Spleen (tissue), 11 donors: ENCODE measurements at regions not wholly inside any gene's neighbourhood (a gene's known extent, or its start where the extent isn't known, plus 50 kb on each side); places are given as distances from the start of the nearest gene placed in this dataset.

Experiments used
- DNase-seq: peaks from one replicate; pipeline ENCODE4 v3.0.0-alpha.2; 2020
- H3K27ac ChIP-seq, 8 donors: fragments of 200-600 bp; sonication (generic) in 7 of 8; 1 replicate in 4 of 8; 2 replicates in 4 of 8; pipeline versions ENCODE4 v1.5.0 to v1.8.0; 2016 to 2021; ENCODE audit warnings: inconsistent platforms in 4 of 8, mild to moderate bottlenecking in 4 of 8, moderate library complexity in 1 of 8
- H3K27me3 ChIP-seq, 7 donors: fragments of 200-600 bp; sonication (generic) in 6 of 7; replicated peaks in 1 of 7; 1 replicate in 4 of 7; 2 replicates in 3 of 7; pipeline versions ENCODE4 v1.5.0 to v1.8.0; 2016 to 2021; ENCODE audit warnings: inconsistent platforms in 3 of 7, mild to moderate bottlenecking in 1 of 7
- H3K36me3 ChIP-seq, 6 donors: fragments of 200-600 bp; sonication (generic) in 5 of 6; 1 replicate in 4 of 6; 2 replicates in 2 of 6; pipeline versions ENCODE4 v1.5.0 to v1.8.0; 2016 to 2021; ENCODE audit warnings: inconsistent platforms in 2 of 6
- H3K4me1 ChIP-seq, 6 donors: fragments of 200-600 bp; sonication (generic) in 5 of 6; 1 replicate in 3 of 6; 2 replicates in 3 of 6; pipeline versions ENCODE4 v1.5.0 to v1.8.0; 2016 to 2021; ENCODE audit warnings: inconsistent platforms in 3 of 6
- H3K4me3 ChIP-seq, 8 donors: fragments of 200-600 bp; sonication (generic) in 7 of 8; 1 replicate in 4 of 8; 2 replicates in 4 of 8; pipeline versions ENCODE4 v1.5.0 to v1.8.0; 2016 to 2021; ENCODE audit warnings: inconsistent platforms in 4 of 8, mild to moderate bottlenecking in 4 of 8, moderate library complexity in 2 of 8
- H3K9me3 ChIP-seq, 8 donors: fragments of 200-600 bp; sonication (generic) in 7 of 8; 1 replicate in 4 of 8; 2 replicates in 4 of 8; pipeline versions ENCODE4 v1.5.0 to v1.8.0; 2016 to 2021; ENCODE audit warnings: inconsistent platforms in 4 of 8
- POLR2A ChIP-seq, 3 donors: fragments of 450-650 bp; IDR thresholded peaks; one replicate each; pipeline ENCODE4 v1.5.1; 2017; ENCODE audit warnings: antibody characterized with exemption in 3 of 3, mild to moderate bottlenecking in 1 of 3
- POLR2AphosphoS5 ChIP-seq, 3 donors: sonication (generic); formaldehyde crosslinking; IDR thresholded peaks; one replicate each; pipeline ENCODE4 v1.5.1; 2017; ENCODE audit warnings: antibody characterized with exemption in 3 of 3
- WGBS, 5 donors: extraction: QIAGEN DNeasy Blood & Tissue Kit in 3 of 5; methylation state at CpG; one replicate each; pipeline versions ENCODE4 v1.1.5 to v1.1.7; 2013 to 2018; 5-methylcytosine and 5-hydroxymethylcytosine counted together
- intact Hi-C: fragments of 100-400 bp; cut with DNase I; formaldehyde crosslinking; loops from one replicate; pipeline ENCODE4 v1.15.0; 2023; ENCODE audit warnings: low total_unique reads
- TF ChIP-seq, protein P1 (sequence below), 11 experiments: fragments of 200-600 bp in 7 of 11; fragments of 450-650 bp in 4 of 11; sonication (generic) in 4 of 11; IDR thresholded peaks in 8 of 11; conservative IDR thresholded peaks in 3 of 11; 1 replicate in 7 of 11; 2 replicates in 4 of 11; pipeline versions ENCODE4 v1.4.0 to v1.8.0; 2016 to 2021; ENCODE audit warnings: antibody characterized with exemption in 11 of 11, inconsistent platforms in 4 of 11, mild to moderate bottlenecking in 1 of 11
- donor health status: healthy with polysubstance abuse.
- donor health status: DM: no; HTN: no; CAD: no; lungs with moderate emphysema.
- donor health status: DM: no; HTN: no; CAD: no.
- donor health status: Bipolar disorder and iron deficiency.
- donor health status: healthy.
- donor health status: DM: no; HTN: no; CAD: no.
- donor health status: DM: yes; HTN: yes; CAD: no.

DNA sequence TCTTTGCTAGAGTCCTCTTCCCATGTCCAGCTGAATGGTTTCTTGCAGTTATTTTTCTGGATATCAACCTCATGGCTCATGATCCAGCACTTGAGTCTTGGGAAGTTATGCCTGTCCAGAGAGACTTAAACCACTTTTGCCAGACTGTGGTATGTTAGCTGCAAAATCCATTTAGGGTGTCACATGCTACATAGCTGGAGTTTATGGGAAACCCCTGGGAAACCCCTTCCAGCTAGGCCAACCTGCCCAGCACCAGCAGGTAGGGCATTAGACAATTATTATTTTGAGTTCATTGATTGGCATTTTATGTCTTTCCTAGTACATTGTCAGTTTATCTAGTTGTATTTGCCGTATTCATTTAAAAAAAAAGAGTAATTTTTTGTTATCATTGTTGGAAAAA, 797.8 kb downstream of the EFNB2 start:
- Histone ChIP-seq H3K36me3 (no peaks in the 10 kb centered on the region), H3K4me1 (no peaks in the 10 kb centered on the region), H3K9me3 (peaks cover 0 to under 1% (median 0%) of the 10 kb centered on the region in 8 donors), H3K27ac (no peak overlapping the region), H3K4me3 (no peak overlapping the region), H3K27me3 (no peaks in the 10 kb centered on the region)
- 78 to 94% (median 82%) methylated on average over 1 of the region's 1 CpG for WGBS, 5 donors
- no peak for DNase-seq
- TF ChIP-seq, protein P1, sequence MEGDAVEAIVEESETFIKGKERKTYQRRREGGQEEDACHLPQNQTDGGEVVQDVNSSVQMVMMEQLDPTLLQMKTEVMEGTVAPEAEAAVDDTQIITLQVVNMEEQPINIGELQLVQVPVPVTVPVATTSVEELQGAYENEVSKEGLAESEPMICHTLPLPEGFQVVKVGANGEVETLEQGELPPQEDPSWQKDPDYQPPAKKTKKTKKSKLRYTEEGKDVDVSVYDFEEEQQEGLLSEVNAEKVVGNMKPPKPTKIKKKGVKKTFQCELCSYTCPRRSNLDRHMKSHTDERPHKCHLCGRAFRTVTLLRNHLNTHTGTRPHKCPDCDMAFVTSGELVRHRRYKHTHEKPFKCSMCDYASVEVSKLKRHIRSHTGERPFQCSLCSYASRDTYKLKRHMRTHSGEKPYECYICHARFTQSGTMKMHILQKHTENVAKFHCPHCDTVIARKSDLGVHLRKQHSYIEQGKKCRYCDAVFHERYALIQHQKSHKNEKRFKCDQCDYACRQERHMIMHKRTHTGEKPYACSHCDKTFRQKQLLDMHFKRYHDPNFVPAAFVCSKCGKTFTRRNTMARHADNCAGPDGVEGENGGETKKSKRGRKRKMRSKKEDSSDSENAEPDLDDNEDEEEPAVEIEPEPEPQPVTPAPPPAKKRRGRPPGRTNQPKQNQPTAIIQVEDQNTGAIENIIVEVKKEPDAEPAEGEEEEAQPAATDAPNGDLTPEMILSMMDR (IDR thresholded peaks at IDR 0.05 in 8 of 11, conservative IDR thresholded peaks at IDR 0.05 in 3 of 11): no peak
- TF ChIP-seq POLR2AphosphoS5 (IDR thresholded peaks at IDR 0.05) (no peak), POLR2A (IDR thresholded peaks at IDR 0.05) (no peak)
- intact Hi-C loops: no loop called here

DNA sequence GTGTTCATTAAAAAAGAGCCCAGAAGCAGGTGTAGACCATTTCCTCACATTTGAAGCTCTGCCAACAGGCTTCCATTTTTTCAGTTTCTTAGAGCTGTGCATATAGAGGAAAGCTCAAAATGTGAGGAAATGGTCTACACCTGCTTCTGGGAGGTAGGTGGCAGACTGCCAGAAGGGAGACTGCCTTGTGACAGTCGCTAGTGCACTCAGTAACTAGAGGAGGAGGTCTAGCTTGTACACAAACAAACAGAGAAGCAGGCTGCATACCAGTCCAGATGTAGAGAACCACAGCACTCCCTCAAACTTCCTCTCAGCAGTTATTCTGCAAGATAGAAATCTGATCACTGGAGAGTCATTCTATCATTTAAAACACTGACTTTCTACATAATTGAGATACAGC, 800.2 kb downstream of the EFNB2 start:
- no peak for DNase-seq
- H3K36me3 ChIP-seq: no peaks in the 10 kb centered on the region
- no peak overlapping the region for H3K4me3 ChIP-seq
- H3K27ac ChIP-seq: no peak overlapping the region
- H3K4me1 ChIP-seq: no peaks in the 10 kb centered on the region
- TF ChIP-seq POLR2AphosphoS5 (IDR thresholded peaks at IDR 0.05): no peak
- TF ChIP-seq, protein P1 (IDR thresholded peaks at IDR 0.05 in 8 of 11, conservative IDR thresholded peaks at IDR 0.05 in 3 of 11): no peak
- no peak for TF ChIP-seq POLR2A (IDR thresholded peaks at IDR 0.05)
- WGBS, 5 donors: 13 to 27% (median 18%) methylated on average over 1 of the region's 1 CpG
- H3K27me3 ChIP-seq: no peaks in the 10 kb centered on the region
- H3K9me3 ChIP-seq: no peaks in the 10 kb centered on the region
- intact Hi-C loops: no loop called here

DNA sequence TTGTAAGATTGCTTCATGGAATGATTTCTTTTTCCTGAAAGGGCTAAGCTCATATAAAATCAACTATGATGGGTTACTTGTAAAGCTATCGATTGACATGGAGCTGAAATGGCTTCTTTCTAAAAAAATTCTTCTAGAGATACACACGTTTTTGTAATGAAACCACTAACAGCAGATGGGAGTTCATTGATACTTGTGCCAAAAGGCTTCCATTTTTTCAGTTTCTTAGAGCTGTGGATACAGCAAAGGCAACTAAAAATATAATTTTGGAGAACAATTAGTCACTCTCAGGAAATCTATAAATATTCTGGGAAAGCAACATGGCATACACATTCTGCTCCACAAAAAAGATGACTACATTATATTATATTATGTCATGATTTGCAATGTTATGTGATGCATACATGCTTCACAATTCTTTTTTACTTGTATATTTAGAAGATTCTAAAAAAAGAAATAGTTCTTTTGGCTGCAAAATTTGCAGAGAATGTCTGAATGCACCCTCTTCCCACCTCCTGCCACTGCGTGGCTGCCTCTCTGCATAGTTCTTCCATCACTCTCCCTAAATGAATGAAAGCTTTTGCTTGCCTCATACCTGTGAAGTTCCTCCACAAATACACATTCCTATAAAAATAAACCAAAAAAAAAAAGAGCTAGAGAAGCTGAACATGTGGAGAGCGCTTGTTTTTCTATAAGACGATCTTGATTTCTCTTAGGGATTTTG, 802.5 kb downstream of the EFNB2 start:
- intact Hi-C loops: no loop called here
- DNase-seq: no peak
- no peaks in the 10 kb centered on the region for H3K27me3 ChIP-seq
- no peaks in the 10 kb centered on the region for H3K4me1 ChIP-seq
- H3K36me3 ChIP-seq: no peaks in the 10 kb centered on the region
- no peak overlapping the region for H3K4me3 ChIP-seq
- 75 to 90% (median 83%) methylated on average over 5 of the region's 5 CpGs for WGBS, 5 donors
- TF ChIP-seq POLR2AphosphoS5 (IDR thresholded peaks at IDR 0.05) (no peak), POLR2A (IDR thresholded peaks at IDR 0.05) (no peak)
- TF ChIP-seq, protein P1 (IDR thresholded peaks at IDR 0.05 in 8 of 11, conservative IDR thresholded peaks at IDR 0.05 in 3 of 11): no peak
- no peak overlapping the region for H3K27ac ChIP-seq
- no peaks in the 10 kb centered on the region for H3K9me3 ChIP-seq

DNA sequence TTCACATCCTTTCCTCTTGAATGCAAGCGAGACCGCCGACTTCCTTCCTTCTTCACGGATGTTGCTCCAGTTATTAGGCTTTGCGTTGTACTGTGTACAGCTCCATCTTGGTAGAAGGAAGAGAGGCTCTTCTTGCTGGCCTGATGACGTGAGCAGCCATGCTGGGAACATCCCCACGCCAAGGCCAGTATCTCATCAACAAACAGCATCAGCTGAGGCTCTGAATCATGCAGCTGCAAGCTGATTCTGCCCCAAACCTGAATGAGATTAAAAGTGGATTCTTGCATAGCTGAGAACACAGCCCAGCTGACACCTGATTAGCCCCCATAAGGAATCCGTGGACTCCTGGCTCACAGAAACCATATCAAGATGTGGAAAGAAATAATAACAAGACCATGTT, 809.6 kb downstream of the EFNB2 start:
- no peak for DNase-seq
- TF ChIP-seq POLR2A (IDR thresholded peaks at IDR 0.05) (no peak), POLR2AphosphoS5 (IDR thresholded peaks at IDR 0.05) (no peak)
- TF ChIP-seq, protein P1 (IDR thresholded peaks at IDR 0.05 in 8 of 11, conservative IDR thresholded peaks at IDR 0.05 in 3 of 11): no peak
- Histone ChIP-seq H3K4me3 (no peak overlapping the region), H3K36me3 (no peaks in the 10 kb centered on the region), H3K9me3 (peaks cover 0 to 9% (median 0%) of the 10 kb centered on the region in 8 donors), H3K4me1 (no peaks in the 10 kb centered on the region), H3K27ac (no peak overlapping the region), H3K27me3 (no peaks in the 10 kb centered on the region)
- WGBS, 5 donors: 80 to 86% (median 82%) methylated on average over 8 of the region's 8 CpGs
- intact Hi-C loops: no loop called here
